ENCODE measurements at regions not wholly inside any gene's neighbourhood (a gene's known extent, or its start where the extent isn't known, plus 50 kb on each side); places are given as distances from the start of the nearest gene placed in this dataset.

GRCh38 chr1:199784138-199784895 lies 243.2 kb upstream of the NR5A2 start:
- no peak overlapping the region for H3K4me3 ChIP-seq (ENCODE audit: low read depth, low read length)
- no peak for DNase-seq (ENCODE audit: low read depth)
- TF ChIP-seq CTCF (IDR thresholded peaks at IDR 0.05; ENCODE audit: insufficient read depth, low read depth, low read length, missing control alignments), result no peak

- TF ChIP-seq CTCF (IDR thresholded peaks at IDR 0.05; ENCODE audit: insufficient read depth, low read depth, low read length, missing control alignments), result no peak
- H3K4me3 ChIP-seq (ENCODE audit: low read depth, low read length), result no peak overlapping the region
- no peak for DNase-seq (ENCODE audit: low read depth)
Observed at GRCh38 chr1:199786695-199787094, 240.8 kb upstream of the NR5A2 start.

- no peak overlapping the region for H3K4me3 ChIP-seq (ENCODE audit: low read depth, low read length)
- no peak for TF ChIP-seq CTCF (IDR thresholded peaks at IDR 0.05; ENCODE audit: insufficient read depth, low read depth, low read length, missing control alignments)
- no peak for DNase-seq (ENCODE audit: low read depth)
Observed at GRCh38 chr1:199789141-199789540, 238.4 kb upstream of the NR5A2 start.

- DNase-seq (ENCODE audit: low read depth), result no peak
- H3K4me3 ChIP-seq (ENCODE audit: low read depth, low read length), result no peak overlapping the region
- no peak for TF ChIP-seq CTCF (IDR thresholded peaks at IDR 0.05; ENCODE audit: insufficient read depth, low read depth, low read length, missing control alignments)
Observed at GRCh38 chr1:199791495-199791894, 236.0 kb upstream of the NR5A2 start.

- no peak overlapping the region for H3K4me3 ChIP-seq (ENCODE audit: low read depth, low read length)
- no peak for DNase-seq (ENCODE audit: low read depth)
- no peak for TF ChIP-seq CTCF (IDR thresholded peaks at IDR 0.05; ENCODE audit: insufficient read depth, low read depth, low read length, missing control alignments)
Observed at GRCh38 chr1:199792874-199793273, 234.6 kb upstream of the NR5A2 start.

GRCh38 chr1:199794105-199794863 lies 233.2 kb upstream of the NR5A2 start:
- no peak for TF ChIP-seq CTCF (IDR thresholded peaks at IDR 0.05; ENCODE audit: insufficient read depth, low read depth, low read length, missing control alignments)
- no peak for DNase-seq (ENCODE audit: low read depth)
- H3K4me3 ChIP-seq (ENCODE audit: low read depth, low read length), result no peak overlapping the region

Data from GM12865 (cell line).